CD4-positive, alpha-beta T cell treated with Interleukin-17A for 4 hours (primary cell): ENCODE measurements at regions not wholly inside any gene's neighbourhood (a gene's known extent, or its start where the extent isn't known, plus 50 kb on each side); places are given as distances from the start of the nearest gene placed in this dataset.

Source experiments
- DNase-seq: peaks from one replicate; pipeline ENCODE4 v3.0.0-alpha.2; 2020; ENCODE audit warnings: mixed read lengths

DNA sequence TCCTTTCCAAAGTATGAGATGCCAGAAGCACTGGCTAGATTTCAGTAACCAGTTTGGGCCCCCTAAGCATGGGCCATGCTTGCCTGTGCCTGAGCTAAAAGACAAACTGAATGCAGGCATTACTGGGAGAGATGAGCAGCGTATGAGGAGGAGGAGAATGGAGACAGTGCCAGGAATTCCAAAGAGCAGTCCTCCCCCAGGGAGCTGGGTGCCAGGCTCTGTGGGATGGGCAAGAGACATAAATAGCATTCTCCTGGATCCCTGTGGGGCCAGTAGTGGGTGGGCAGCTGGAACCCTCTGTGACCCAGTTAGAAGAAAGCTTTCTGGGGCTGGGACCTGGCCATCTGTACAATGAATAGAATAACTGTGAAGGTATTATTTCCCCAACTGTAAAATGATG lies 235.6 kb downstream of the KCNA4 start:
- no peak for DNase-seq

- no peak for DNase-seq
Observed at GRCh38 chr11:29780756-29781155, 236.1 kb downstream of the KCNA4 start.

GRCh38 chr11:29773656-29774264 lies 243.1 kb downstream of the KCNA4 start:
- no peak for DNase-seq

GRCh38 chr11:29756871-29757270 lies 260.0 kb downstream of the KCNA4 start:
- DNase-seq = no peak

GRCh38 chr11:29755474-29755873 lies 261.4 kb downstream of the KCNA4 start:
- DNase-seq = no peak

DNA sequence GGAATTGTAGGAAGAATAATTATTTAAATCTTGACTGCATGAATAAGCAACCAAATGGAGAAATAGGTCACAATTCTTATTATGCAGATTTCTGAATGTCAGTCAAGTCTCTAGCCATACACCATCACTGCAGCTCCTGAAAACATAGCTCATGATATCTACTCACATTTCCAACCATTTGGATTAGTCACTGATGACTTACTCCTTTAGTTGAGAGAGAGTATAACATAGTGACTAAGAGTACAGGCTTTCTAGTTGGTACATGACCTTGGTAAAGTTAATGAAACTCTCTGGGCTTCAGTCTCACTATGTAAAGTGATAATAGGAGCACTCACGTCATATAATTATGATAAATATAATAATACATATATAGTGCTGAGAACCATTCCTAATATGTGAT lies 265.2 kb downstream of the KCNA4 start:
- DNase-seq = no peak

GRCh38 chr11:29750392-29750791 lies 266.4 kb downstream of the KCNA4 start:
- no peak for DNase-seq

DNA sequence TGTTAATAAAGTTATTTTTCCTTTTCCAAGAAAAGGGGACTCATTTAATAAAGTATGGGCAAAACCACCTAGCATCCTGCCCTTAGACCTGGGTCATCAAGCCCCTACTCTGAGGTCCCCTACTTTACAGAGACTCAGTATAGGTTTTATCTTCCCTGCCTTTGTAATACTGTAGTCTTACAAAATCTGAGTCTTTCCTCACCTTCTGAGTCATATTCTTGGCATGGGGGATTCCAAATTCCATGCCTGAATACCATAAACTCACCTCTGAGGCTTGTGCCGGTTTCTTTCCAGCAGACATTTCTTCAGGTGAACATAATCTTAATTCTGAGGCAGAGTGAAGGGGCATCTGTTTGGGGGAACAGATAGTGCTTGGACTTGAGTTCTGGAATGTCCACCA lies 282.5 kb downstream of the KCNA4 start:
- no peak for DNase-seq

DNA sequence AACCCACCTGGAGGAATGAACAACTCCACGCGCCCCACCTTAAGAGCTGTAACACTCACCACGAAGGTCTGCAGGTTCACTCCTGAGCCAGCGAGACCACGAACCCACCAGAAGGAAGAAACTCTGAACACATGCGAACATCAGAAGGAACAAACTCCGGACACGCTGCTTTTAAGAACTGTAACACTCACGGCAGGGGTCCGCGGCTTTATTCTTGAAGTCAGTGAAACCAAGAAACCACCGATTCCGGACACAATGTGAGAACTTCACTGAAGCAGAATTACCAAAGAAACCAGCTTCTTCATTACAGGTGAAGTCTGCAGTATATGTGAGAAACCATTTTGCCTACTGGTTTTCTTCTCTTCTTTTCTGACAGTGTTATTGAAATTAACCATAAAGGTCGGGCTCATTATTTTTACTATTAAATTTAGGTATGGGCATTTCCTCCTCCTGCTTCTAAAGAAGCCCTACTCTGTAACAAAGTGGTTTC lies 303.0 kb downstream of the KCNA4 start:
- no peak for DNase-seq

- no peak for DNase-seq
Observed at GRCh38 chr11:29712616-29713015, 304.2 kb downstream of the KCNA4 start.

- no peak for DNase-seq
Observed at GRCh38 chr11:29707924-29708323, 308.9 kb downstream of the KCNA4 start.

GRCh38 chr11:29685361-29685760 lies 331.5 kb downstream of the KCNA4 start:
- DNase-seq = no peak

GRCh38 chr11:29682856-29683255 lies 334.0 kb downstream of the KCNA4 start:
- DNase-seq = no peak

DNA sequence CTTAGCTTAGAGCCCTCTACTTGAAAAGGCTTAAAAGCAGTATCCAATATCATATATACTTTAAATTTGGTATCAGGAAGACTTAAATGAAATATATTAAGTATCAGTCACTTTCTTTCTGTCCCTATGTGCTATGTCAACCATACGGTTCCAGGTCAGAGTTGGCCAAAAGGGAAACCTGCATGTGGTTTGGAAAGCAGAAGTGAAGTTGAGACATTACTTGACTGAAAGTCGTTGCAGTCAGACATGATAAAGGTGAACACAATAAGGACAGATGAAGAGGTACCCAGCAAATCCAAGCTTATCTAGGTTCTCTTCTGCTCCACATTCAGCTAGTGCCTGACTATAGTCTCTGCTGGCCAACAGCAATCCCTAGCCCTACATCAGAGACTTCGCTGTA lies 336.8 kb downstream of the KCNA4 start:
- no peak for DNase-seq

DNA sequence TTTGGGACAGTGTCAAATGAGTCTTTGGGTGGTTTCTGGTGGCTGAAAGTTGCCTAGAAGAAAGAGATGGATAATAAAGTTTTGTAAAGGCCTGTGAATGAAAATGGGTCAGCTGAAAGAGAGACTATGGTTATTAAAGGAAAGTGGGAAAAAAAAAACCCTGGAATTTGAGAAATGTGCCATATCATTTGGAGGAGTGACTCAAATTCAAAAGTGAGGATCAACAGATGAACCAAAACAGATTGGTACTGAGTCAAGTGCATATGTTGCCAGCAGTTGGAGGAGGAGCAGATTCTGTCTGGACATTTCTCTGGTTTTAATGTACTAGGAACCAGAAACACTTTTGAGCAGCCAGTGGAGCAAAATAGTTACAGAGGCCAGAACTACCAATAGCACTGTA lies 339.8 kb downstream of the KCNA4 start:
- DNase-seq = no peak

DNA sequence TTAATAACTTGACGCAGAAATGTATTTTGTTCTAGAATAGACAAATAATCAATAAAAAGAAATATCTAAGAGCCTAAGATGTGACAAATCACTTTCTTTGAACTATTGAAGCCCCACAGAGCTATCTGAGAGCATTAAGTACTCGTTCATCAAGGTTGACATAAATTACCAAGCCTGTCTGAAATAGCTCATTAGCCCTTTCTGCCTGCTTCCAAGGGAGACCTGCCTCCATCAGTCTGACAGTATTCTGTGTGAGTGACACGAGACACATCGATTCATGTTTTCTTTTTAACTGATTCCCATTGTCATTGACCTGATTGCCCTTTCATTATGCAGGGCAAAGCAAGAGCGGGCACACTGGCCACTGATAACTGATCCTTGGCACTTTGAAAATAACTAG lies 347.5 kb downstream of the KCNA4 start:
- DNase-seq = no peak

DNA sequence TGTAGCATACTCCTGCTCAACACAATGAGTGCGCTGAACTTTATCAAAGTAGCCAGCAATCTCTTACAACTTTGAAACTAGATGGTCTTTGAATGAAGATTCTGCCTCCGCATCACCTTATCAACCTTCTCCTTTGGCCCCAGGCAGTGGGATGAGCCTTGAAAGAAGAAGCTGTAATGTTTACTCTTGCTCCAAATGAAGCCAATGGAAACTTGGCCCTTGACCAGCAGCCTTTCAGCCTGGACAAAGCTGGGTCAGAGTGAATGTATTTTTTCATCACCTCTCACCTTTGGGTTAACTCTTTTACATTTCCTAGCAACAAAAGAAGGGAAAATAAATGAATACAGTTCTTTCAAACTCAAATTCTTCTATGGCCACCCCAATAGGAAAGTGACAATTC lies 359.1 kb downstream of the KCNA4 start:
- DNase-seq = no peak

DNA sequence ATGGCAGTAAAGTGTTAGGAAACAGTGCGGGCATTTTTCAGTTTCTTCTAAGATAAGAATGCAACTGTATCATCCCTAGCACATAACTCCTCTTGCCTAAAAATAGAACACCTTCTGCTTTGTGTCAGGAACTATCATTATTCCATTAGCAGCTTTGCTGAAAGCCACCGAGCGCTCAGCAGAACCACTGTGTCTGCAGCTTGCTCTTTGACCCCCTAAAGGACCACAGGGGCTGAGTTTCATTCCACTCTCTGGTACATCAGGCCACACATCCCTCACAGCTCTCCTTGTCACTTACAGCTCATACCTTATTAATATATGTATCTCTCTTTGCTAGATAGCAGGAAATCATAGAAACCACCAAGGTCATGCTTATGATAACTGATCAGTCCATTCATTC lies 360.2 kb downstream of the KCNA4 start:
- DNase-seq = no peak

- DNase-seq = no peak
Observed at GRCh38 chr11:29645373-29645772, 371.5 kb downstream of the KCNA4 start.

GRCh38 chr11:29641201-29641600 lies 375.6 kb downstream of the KCNA4 start:
- no peak for DNase-seq

DNA sequence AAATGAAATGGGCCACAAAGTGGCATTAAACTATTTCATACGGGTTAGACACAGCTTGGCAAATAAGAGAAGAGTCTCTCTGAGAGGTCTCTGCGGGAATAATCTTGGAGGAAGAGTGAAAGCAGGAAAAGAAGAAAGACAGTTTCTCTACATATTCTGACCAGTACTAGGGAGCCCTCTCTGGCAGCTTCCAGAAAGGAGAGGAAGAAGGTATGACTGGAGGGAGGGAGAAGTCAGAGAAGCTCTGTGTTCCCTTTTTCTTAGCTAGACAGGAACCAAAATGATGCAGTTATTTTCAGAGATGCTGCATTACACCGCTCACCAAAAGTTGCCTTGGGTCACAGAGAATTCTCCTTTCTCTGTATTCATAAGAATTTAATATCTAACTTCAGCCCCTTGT lies 382.1 kb downstream of the KCNA4 start:
- DNase-seq = no peak

GRCh38 chr11:29634244-29634643 lies 382.6 kb downstream of the KCNA4 start:
- DNase-seq = no peak

GRCh38 chr11:29629286-29629685 lies 387.5 kb downstream of the KCNA4 start:
- no peak for DNase-seq

DNA sequence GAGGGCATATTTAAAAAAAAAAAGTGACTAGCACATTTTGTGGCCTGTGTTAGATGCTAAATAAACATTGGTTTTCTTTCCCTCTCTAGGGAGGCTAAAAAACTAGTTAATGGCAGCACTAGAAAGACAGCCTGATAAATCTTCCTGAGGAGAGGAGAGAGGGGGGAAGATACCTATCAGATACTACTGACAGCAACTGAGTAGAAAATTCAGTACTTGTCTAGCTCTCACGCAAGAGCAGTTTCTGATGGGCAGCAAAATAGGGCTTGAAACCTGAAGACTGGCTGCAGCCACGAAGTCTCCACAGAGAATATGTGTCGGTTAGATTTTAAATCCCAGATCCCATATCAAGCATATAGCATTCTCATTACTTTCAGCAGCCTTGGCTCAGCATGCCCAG lies 388.2 kb downstream of the KCNA4 start:
- DNase-seq = no peak

- no peak for DNase-seq
Observed at GRCh38 chr11:29627541-29627940, 389.3 kb downstream of the KCNA4 start.
